GM18507 (cell line): ENCODE measurements at regions not wholly inside any gene's neighbourhood (a gene's known extent, or its start where the extent isn't known, plus 50 kb on each side); places are given as distances from the start of the nearest gene placed in this dataset.

ENCODE experiments used
- DNase-seq: peaks from one replicate; pipeline ENCODE4 v3.0.0; 2011; ENCODE audit warnings: low read depth; ENCODE audit not compliant: insufficient read length; ENCODE audit errors: extremely low spot score
- FAIRE-seq: peaks from 2 replicates; lab custom pipeline; 2011; peaks lifted over from hg19 to GRCh38; lab: Jason Lieb, UNC

DNA sequence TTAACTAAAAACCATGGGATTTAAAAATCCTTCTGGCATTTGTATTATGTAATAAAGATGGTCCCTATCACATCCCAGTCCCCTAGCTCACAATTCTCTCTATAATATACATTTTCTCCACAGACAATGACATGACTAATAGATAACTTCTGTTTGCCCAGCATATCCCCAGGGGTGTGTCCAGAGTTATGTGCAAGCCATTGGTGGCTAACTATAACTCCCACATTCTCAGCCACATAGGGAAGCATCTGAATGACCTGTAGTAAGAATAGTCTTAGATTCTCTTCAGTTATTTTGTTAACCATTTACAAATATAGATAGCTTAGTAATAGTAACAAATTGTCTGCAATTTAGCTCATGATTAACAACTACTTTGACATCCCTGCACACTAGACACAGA is 52.2 kb upstream of the RBSN start:
- DNase-seq = no peak
- no peak for FAIRE-seq

- FAIRE-seq = peak; percentile 46
Observed at GRCh38 chr3:15152184-15152583, 53.2 kb upstream of the RBSN start.

DNA sequence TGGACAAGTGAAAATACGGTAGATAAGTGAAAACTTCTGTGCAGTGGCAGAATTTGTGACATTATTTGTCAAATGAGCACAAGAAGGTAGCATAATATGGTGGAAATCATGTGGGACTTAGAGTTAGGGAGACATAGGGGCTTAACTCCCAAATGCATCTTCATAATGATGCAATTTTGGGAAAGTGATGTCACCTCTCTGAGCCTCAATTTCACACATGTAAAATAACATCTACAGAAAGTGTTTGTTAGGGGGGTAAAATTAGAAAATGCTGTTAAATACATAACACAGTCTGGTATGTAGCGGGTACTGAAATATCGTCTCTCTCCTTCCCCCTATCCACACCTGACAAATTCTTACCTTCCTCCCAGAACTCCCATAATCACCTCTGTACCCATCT is 52.9 kb upstream of the CAPN7 start:
- DNase-seq (no peak), FAIRE-seq (no peak)

More at GRCh38 chr3:15152184-15152583, 53.2 kb upstream of the RBSN start:
- DNase-seq = no peak

GRCh38 chr3:15154326-15154725 is 51.7 kb upstream of the CAPN7 start:
- FAIRE-seq (no peak), DNase-seq (no peak)

DNA sequence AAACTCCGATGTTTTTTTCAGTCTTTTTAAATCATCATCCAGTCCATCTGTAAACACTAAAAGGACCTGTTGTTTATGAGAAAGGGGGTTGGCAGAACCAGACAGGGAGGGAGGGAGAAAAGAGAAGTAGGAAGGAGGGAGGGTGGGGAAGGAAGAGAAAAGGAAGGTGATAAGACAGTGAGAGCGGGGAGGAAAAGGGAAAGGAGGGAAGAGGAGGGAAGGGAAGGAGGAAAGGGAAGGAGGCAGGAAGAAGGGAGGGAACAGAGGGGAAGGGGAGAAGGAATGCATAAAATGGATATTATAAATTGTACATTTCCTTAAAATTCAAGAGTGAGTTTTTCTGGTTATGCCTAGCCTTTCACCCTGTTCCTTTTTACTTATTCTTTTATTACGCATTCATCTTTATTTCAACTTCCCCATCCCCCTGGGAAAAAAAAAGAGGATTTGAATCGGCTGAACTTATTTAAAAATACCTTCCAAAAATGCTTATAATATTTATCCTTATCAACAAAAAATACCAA is 50.1 kb upstream of the CAPN7 start:
- FAIRE-seq (no peak), DNase-seq (no peak)
